BLaER1 (cell line): ENCODE measurements at regions not wholly inside any gene's neighbourhood (a gene's known extent, or its start where the extent isn't known, plus 50 kb on each side); places are given as distances from the start of the nearest gene placed in this dataset.

Experiments used
- H3K27ac ChIP-seq: shearing (Covaris generic); formaldehyde crosslinking; 2 replicates; pipeline ENCODE4 v1.8.1; 2022
- H3K27me3 ChIP-seq: shearing (Covaris generic); formaldehyde crosslinking; 2 replicates; pipeline ENCODE4 v1.8.1; 2022
- H3K36me3 ChIP-seq: shearing (Covaris generic); formaldehyde crosslinking; 2 replicates; pipeline ENCODE4 v1.8.1; 2022
- H3K4me1 ChIP-seq: shearing (Covaris generic); formaldehyde crosslinking; 2 replicates; pipeline ENCODE4 v1.8.1; 2022
- H3K4me2 ChIP-seq: shearing (Covaris generic); formaldehyde crosslinking; 2 replicates; pipeline ENCODE4 v1.8.1; 2022
- H3K4me3 ChIP-seq: shearing (Covaris generic); formaldehyde crosslinking; 2 replicates; pipeline ENCODE4 v1.8.1; 2022
- H3K9ac ChIP-seq: shearing (Covaris generic); formaldehyde crosslinking; 2 replicates; pipeline ENCODE4 v1.8.1; 2022
- H3K9me3 ChIP-seq: shearing (Covaris generic); formaldehyde crosslinking; 2 replicates; pipeline ENCODE4 v1.8.1; 2022
- H4K20me1 ChIP-seq: shearing (Covaris generic); formaldehyde crosslinking; 2 replicates; pipeline ENCODE4 v1.8.1; 2022
- Cebpa-rat ChIP-seq: shearing (Covaris generic); IDR thresholded peaks from 2 replicates; pipeline ENCODE4 v1.8.1; 2022

GRCh38 chr7:123293710-123294109, 93.9 kb upstream of the SLC13A1 start:
- TF ChIP-seq Cebpa-rat = no peak
- Histone ChIP-seq H3K27me3 (no peaks in the 10 kb centered on the region), H3K9ac (no peak overlapping the region), H3K36me3 (no peaks in the 10 kb centered on the region), H4K20me1 (no peaks in the 10 kb centered on the region), H3K27ac (no peak overlapping the region), H3K4me2 (no peak overlapping the region), H3K9me3 (no peaks in the 10 kb centered on the region), H3K4me1 (no peaks in the 10 kb centered on the region), H3K4me3 (no peak overlapping the region)

GRCh38 chr7:123292227-123292626, 92.5 kb upstream of the SLC13A1 start:
- no peaks in the 10 kb centered on the region for H3K36me3 ChIP-seq
- no peaks in the 10 kb centered on the region for H4K20me1 ChIP-seq
- no peak overlapping the region for H3K4me3 ChIP-seq
- no peaks in the 10 kb centered on the region for H3K9me3 ChIP-seq
- H3K27me3 ChIP-seq = no peaks in the 10 kb centered on the region
- no peaks in the 10 kb centered on the region for H3K4me1 ChIP-seq
- H3K27ac ChIP-seq = no peak overlapping the region
- H3K9ac ChIP-seq = no peak overlapping the region
- no peak for TF ChIP-seq Cebpa-rat
- H3K4me2 ChIP-seq = no peak overlapping the region

GRCh38 chr7:123289200-123289599, 89.4 kb upstream of the SLC13A1 start:
- TF ChIP-seq Cebpa-rat = no peak
- no peak overlapping the region for H3K4me3 ChIP-seq

GRCh38 chr7:123285076-123285700, 85.4 kb upstream of the SLC13A1 start:
- Histone ChIP-seq H3K4me2 (no peak overlapping the region), H3K27ac (no peak overlapping the region), H3K27me3 (no peaks in the 10 kb centered on the region), H4K20me1 (no peaks in the 10 kb centered on the region), H3K9me3 (no peaks in the 10 kb centered on the region), H3K4me1 (no peaks in the 10 kb centered on the region), H3K9ac (no peak overlapping the region), H3K36me3 (no peaks in the 10 kb centered on the region), H3K4me3 (no peak overlapping the region)
- no peak for TF ChIP-seq Cebpa-rat

More at GRCh38 chr7:123289200-123289599, 89.4 kb upstream of the SLC13A1 start:
- H4K20me1 ChIP-seq = no peaks in the 10 kb centered on the region
- H3K9me3 ChIP-seq = no peaks in the 10 kb centered on the region
- H3K27ac ChIP-seq = no peak overlapping the region
- H3K9ac ChIP-seq = no peak overlapping the region
- H3K36me3 ChIP-seq = no peaks in the 10 kb centered on the region
- H3K27me3 ChIP-seq = no peaks in the 10 kb centered on the region
- H3K4me1 ChIP-seq = no peaks in the 10 kb centered on the region
- H3K4me2 ChIP-seq = no peak overlapping the region

- H3K36me3 ChIP-seq = no peaks in the 10 kb centered on the region
- H3K9me3 ChIP-seq = no peaks in the 10 kb centered on the region
- no peak for TF ChIP-seq Cebpa-rat
- no peak overlapping the region for H3K4me3 ChIP-seq
- H3K27ac ChIP-seq = no peak overlapping the region
- no peak overlapping the region for H3K9ac ChIP-seq
- H3K27me3 ChIP-seq = no peaks in the 10 kb centered on the region
- H3K4me1 ChIP-seq = no peaks in the 10 kb centered on the region
- H3K4me2 ChIP-seq = no peak overlapping the region
- H4K20me1 ChIP-seq = no peaks in the 10 kb centered on the region
Observed at GRCh38 chr7:123283373-123283772, 83.6 kb upstream of the SLC13A1 start.

- no peak for TF ChIP-seq Cebpa-rat
- Histone ChIP-seq H3K4me3 (no peak overlapping the region), H3K36me3 (no peaks in the 10 kb centered on the region), H3K27ac (no peak overlapping the region), H3K4me1 (no peaks in the 10 kb centered on the region), H4K20me1 (no peaks in the 10 kb centered on the region), H3K9me3 (no peaks in the 10 kb centered on the region), H3K27me3 (no peaks in the 10 kb centered on the region), H3K9ac (no peak overlapping the region), H3K4me2 (no peak overlapping the region)
Observed at GRCh38 chr7:123282181-123282580, 82.4 kb upstream of the SLC13A1 start.

- no peaks in the 10 kb centered on the region for H3K9me3 ChIP-seq
- H3K36me3 ChIP-seq = no peaks in the 10 kb centered on the region
- H3K27me3 ChIP-seq = no peaks in the 10 kb centered on the region
- no peaks in the 10 kb centered on the region for H4K20me1 ChIP-seq
- H3K4me1 ChIP-seq = no peaks in the 10 kb centered on the region
- no peak overlapping the region for H3K9ac ChIP-seq
- H3K4me2 ChIP-seq = no peak overlapping the region
- no peak overlapping the region for H3K27ac ChIP-seq
- no peak overlapping the region for H3K4me3 ChIP-seq
- no peak for TF ChIP-seq Cebpa-rat
Observed at GRCh38 chr7:123279949-123280348, 80.2 kb upstream of the SLC13A1 start.

- H3K4me2 ChIP-seq = no peak overlapping the region
- H3K4me1 ChIP-seq = no peaks in the 10 kb centered on the region
- no peak overlapping the region for H3K4me3 ChIP-seq
- H3K9me3 ChIP-seq = no peaks in the 10 kb centered on the region
- H3K36me3 ChIP-seq = no peaks in the 10 kb centered on the region
- no peak overlapping the region for H3K27ac ChIP-seq
- no peak overlapping the region for H3K9ac ChIP-seq
- H3K27me3 ChIP-seq = no peaks in the 10 kb centered on the region
- TF ChIP-seq Cebpa-rat = no peak
- H4K20me1 ChIP-seq = no peaks in the 10 kb centered on the region
Observed at GRCh38 chr7:123275036-123275753, 75.4 kb upstream of the SLC13A1 start.

GRCh38 chr7:123273185-123273584, 73.4 kb upstream of the SLC13A1 start:
- no peak for TF ChIP-seq Cebpa-rat
- no peak overlapping the region for H3K27ac ChIP-seq
- no peaks in the 10 kb centered on the region for H3K36me3 ChIP-seq
- no peaks in the 10 kb centered on the region for H3K27me3 ChIP-seq
- no peaks in the 10 kb centered on the region for H4K20me1 ChIP-seq
- H3K4me3 ChIP-seq = no peak overlapping the region
- no peaks in the 10 kb centered on the region for H3K9me3 ChIP-seq
- no peaks in the 10 kb centered on the region for H3K4me1 ChIP-seq
- H3K9ac ChIP-seq = no peak overlapping the region
- H3K4me2 ChIP-seq = no peak overlapping the region

- H3K27me3 ChIP-seq = no peaks in the 10 kb centered on the region
- TF ChIP-seq Cebpa-rat = no peak
Observed at GRCh38 chr7:123271856-123272255, 72.1 kb upstream of the SLC13A1 start.

More at GRCh38 chr7:123271856-123272255, 72.1 kb upstream of the SLC13A1 start:
- H3K9ac ChIP-seq = no peak overlapping the region
- H3K4me1 ChIP-seq = no peaks in the 10 kb centered on the region
- no peaks in the 10 kb centered on the region for H3K36me3 ChIP-seq
- H3K4me3 ChIP-seq = no peak overlapping the region
- no peaks in the 10 kb centered on the region for H3K9me3 ChIP-seq
- no peak overlapping the region for H3K4me2 ChIP-seq
- no peaks in the 10 kb centered on the region for H4K20me1 ChIP-seq
- H3K27ac ChIP-seq = no peak overlapping the region
